HCT116 (cell line): ENCODE measurements at regions not wholly inside any gene's neighbourhood (a gene's known extent, or its start where the extent isn't known, plus 50 kb on each side); places are given as distances from the start of the nearest gene placed in this dataset.
A peak's percentile ranks its signal among the peaks of the same experiment; 100 is the strongest.

ENCODE experiments used
- ATAC-seq: fragments of 200-7000 bp; cut with Tn5 transposase; 2 replicates; pipeline ENCODE4 v1.9.1; 2020; ENCODE audit warnings: mild to moderate bottlenecking, moderate library complexity
- BruUV-seq: library from RNA; stranded (reverse); fragments of 400-500 nt; replicated peaks from 2 replicates; lab custom pipeline; 2021; lab: Mats Ljungman, UMichigan
- CTCF ChIA-PET: fragments of 300-600 bp; sonication (Branson Sonifier 250); formaldehyde crosslinking; loops from one replicate; lab custom pipeline; 2021; ENCODE audit warnings: antibody characterized with exemption; lab: Charles Lee
- POLR2A ChIA-PET: fragments of 300-600, 350-600 bp; sonication (Branson Sonifier 250); formaldehyde crosslinking; loops from one replicate; lab custom pipeline; 2021; ENCODE audit warnings: antibody characterized with exemption; lab: Charles Lee
- RAD21 ChIA-PET, 2 experiments: fragments of 300-600 bp; sonication (Branson Sonifier 250); formaldehyde crosslinking; loops; one replicate each; lab custom pipeline; 2023; ENCODE audit warnings: low total read pairs in 2 of 2; ENCODE audit not compliant: uncharacterized antibody in 2 of 2, unreplicated experiment in 2 of 2, low non-redundant PET in 1 of 2; lab: Charles Lee
- DNase-seq: peaks from one replicate; pipeline ENCODE4 v3.0.0-alpha.2; 2010; ENCODE audit warnings: low read depth, low spot score
- H2AFZ ChIP-seq: fragments of 200-600 bp; shearing (Covaris generic), sonication (generic); 2 replicates; pipeline ENCODE4 v1.6.1; 2017; ENCODE audit warnings: low read depth, mixed run types, mixed read lengths, antibody characterized with exemption, low read length; ENCODE audit not compliant: poor library complexity, severe bottlenecking
- H3K27ac ChIP-seq: 2 replicates; pipeline ENCODE4 v1.5.1; 2012; ENCODE audit warnings: low read depth, low read length
- H3K27me3 ChIP-seq: fragments of 200-600 bp; sonication (generic); 2 replicates; pipeline ENCODE4 v1.6.1; 2016; ENCODE audit warnings: mixed run types, low read length, mixed read lengths; ENCODE audit not compliant: insufficient read depth
- H3K36me3 ChIP-seq, 2 experiments: fragments of 200-500 bp in 1 of 2; fragments of 200-600 bp in 1 of 2; sonication (Bioruptor generic) in 1 of 2; sonication (generic) in 1 of 2; 2 replicates each; pipeline versions ENCODE4 v1.5.1 to v1.6.1; 2014 to 2016; ENCODE audit warnings: low read length in 2 of 2, inconsistent platforms in 1 of 2, mixed read lengths in 1 of 2, mixed run types in 1 of 2; ENCODE audit not compliant: insufficient read depth in 2 of 2, control insufficient read depth in 1 of 2
- H3K4me1 ChIP-seq, 2 experiments: fragments of 200-600 bp in 1 of 2; sonication (generic) in 1 of 2; 2 replicates each; pipeline versions ENCODE4 v1.5.1 to v1.6.1; 2012 to 2017; ENCODE audit warnings: low read length in 2 of 2, inconsistent platforms in 1 of 2, mild to moderate bottlenecking in 1 of 2, mixed read lengths in 1 of 2, mixed run types in 1 of 2, moderate library complexity in 1 of 2; ENCODE audit not compliant: insufficient read depth in 2 of 2, control insufficient read depth in 1 of 2
- H3K4me2 ChIP-seq: fragments of 200-600 bp; sonication (generic); 2 replicates; pipeline ENCODE4 v1.6.1; 2017; ENCODE audit warnings: mixed run types, low read length, mixed read lengths
- H3K4me3 ChIP-seq, 2 experiments: fragments of 200-600 bp in 1 of 2; sonication (generic) in 1 of 2; replicated peaks in 1 of 2; 2 replicates each; pipeline ENCODE4 v1.5.1; 2011 to 2016; ENCODE audit warnings: low read length in 2 of 2, control low read depth in 1 of 2, low read depth in 1 of 2, mild to moderate bottlenecking in 1 of 2, mixed read lengths in 1 of 2, mixed run types in 1 of 2
- H3K79me2 ChIP-seq: fragments of 200-600 bp; sonication (generic); 2 replicates; pipeline ENCODE4 v1.6.1; 2017; ENCODE audit warnings: mild to moderate bottlenecking, mixed run types, low read length, moderate library complexity, mixed read lengths; ENCODE audit not compliant: insufficient read depth
- H3K9ac ChIP-seq: fragments of 200-600 bp; sonication (generic); 2 replicates; pipeline ENCODE4 v1.6.1; 2016; ENCODE audit warnings: low read length, mixed read lengths
- H3K9me2 ChIP-seq: fragments of 200-600 bp; sonication (generic), shearing (Covaris generic); 2 replicates; pipeline ENCODE4 v1.6.1; 2017; ENCODE audit warnings: mixed run types, mild to moderate bottlenecking, moderate library complexity; ENCODE audit not compliant: insufficient read depth
- H3K9me3 ChIP-seq, 2 experiments: fragments of 200-500 bp in 1 of 2; fragments of 200-600 bp in 1 of 2; sonication (Bioruptor generic) in 1 of 2; sonication (generic) in 1 of 2; 2 replicates each; pipeline ENCODE4 v1.6.1; 2014 to 2017; ENCODE audit warnings: low read length in 2 of 2, mixed read lengths in 2 of 2, inconsistent platforms in 1 of 2, low read depth in 1 of 2, mild to moderate bottlenecking in 1 of 2, mixed run types in 1 of 2, moderate library complexity in 1 of 2; ENCODE audit not compliant: control insufficient read depth in 1 of 2, insufficient read depth in 1 of 2
- H4K20me1 ChIP-seq: fragments of 200-600 bp; sonication (generic), shearing (Covaris generic); 2 replicates; pipeline ENCODE4 v1.6.1; 2017; ENCODE audit warnings: mixed run types, mild to moderate bottlenecking, moderate library complexity; ENCODE audit not compliant: insufficient read depth
- ATF3 ChIP-seq: IDR thresholded peaks from 2 replicates; pipeline ENCODE4 v1.6.1; 2012
- CBX3 ChIP-seq: IDR thresholded peaks from 2 replicates; pipeline ENCODE4 v1.6.1; 2012; ENCODE audit warnings: low read depth
- CEBPB ChIP-seq: IDR thresholded peaks from 2 replicates; pipeline ENCODE4 v1.6.1; 2012; ENCODE audit warnings: low read depth
- CTCF ChIP-seq, 3 experiments: fragments of 200-600 bp in 1 of 3; sonication (generic) in 1 of 3; IDR thresholded peaks in 2 of 3; conservative IDR thresholded peaks in 1 of 3; 2 replicates each; pipeline ENCODE4 v1.5.1; 2012 to 2017; ENCODE audit warnings: low read depth in 2 of 3, low read length in 2 of 3, antibody characterized with exemption in 1 of 3, borderline replicate concordance in 1 of 3, control low read depth in 1 of 3, mild to moderate bottlenecking in 1 of 3, mixed read lengths in 1 of 3, mixed run types in 1 of 3, moderate library complexity in 1 of 3; ENCODE audit not compliant: insufficient read depth in 1 of 3
- EGR1 ChIP-seq: IDR thresholded peaks from 2 replicates; pipeline ENCODE4 v1.6.1; 2012; ENCODE audit warnings: low read depth
- ELF1 ChIP-seq: IDR thresholded peaks from 2 replicates; pipeline ENCODE4 v1.6.1; 2012; ENCODE audit warnings: low read depth, borderline replicate concordance
- FOSL1 ChIP-seq: IDR thresholded peaks from 2 replicates; pipeline ENCODE4 v1.6.1; 2012; ENCODE audit warnings: low read depth
- JUND ChIP-seq: IDR thresholded peaks from 2 replicates; pipeline ENCODE4 v1.6.1; 2012
- POLR2AphosphoS5 ChIP-seq: IDR thresholded peaks from 2 replicates; pipeline ENCODE4 v1.6.1; 2011; ENCODE audit warnings: mild to moderate bottlenecking, low read depth, low read length, moderate library complexity
- RAD21 ChIP-seq: IDR thresholded peaks from 2 replicates; pipeline ENCODE4 v1.6.1; 2012; ENCODE audit warnings: low read depth, mild to moderate bottlenecking
- REST ChIP-seq: IDR thresholded peaks from 2 replicates; pipeline ENCODE4 v1.6.1; 2012; ENCODE audit warnings: low read depth
- SIN3A ChIP-seq: IDR thresholded peaks from 2 replicates; pipeline ENCODE4 v1.6.1; 2012; ENCODE audit warnings: low read depth
- SRF ChIP-seq: IDR thresholded peaks from 2 replicates; pipeline ENCODE4 v1.6.1; 2012; ENCODE audit warnings: low read depth
- YY1 ChIP-seq: IDR thresholded peaks from 2 replicates; pipeline ENCODE4 v1.6.1; 2011; ENCODE audit warnings: low read length, low read depth, moderate library complexity, mild to moderate bottlenecking; ENCODE audit not compliant: insufficient replicate concordance; ENCODE audit errors: extremely low read depth
- ZBTB33 ChIP-seq: IDR thresholded peaks from 2 replicates; pipeline ENCODE4 v1.6.1; 2011; ENCODE audit warnings: mild to moderate bottlenecking, low read length, moderate library complexity; ENCODE audit not compliant: insufficient replicate concordance; ENCODE audit errors: extremely low read depth
- ZFX ChIP-seq: fragments of 450-650 bp; IDR thresholded peaks from 2 replicates; pipeline ENCODE4 v1.6.1; 2017
- ZNF274 ChIP-seq: fragments of 200-500 bp; sonication (Bioruptor generic); IDR thresholded peaks from 2 replicates; pipeline ENCODE4 v1.6.1; 2014; ENCODE audit warnings: mild to moderate bottlenecking, low read depth, low read length, inconsistent platforms
- intact Hi-C: fragments of 100-400 bp; cut with micrococcal nuclease; formaldehyde crosslinking; loops from 2 replicates; pipeline ENCODE4 v1.10.0; 2022

GRCh38 chr15:56786966-56787365 lies 53.7 kb upstream of the ZNF280D start:
- CTCF ChIA-PET = no interaction called here
- intact Hi-C loops = no loop called here
- DNase-seq (no peak), ATAC-seq (no peak)
- H3K79me2 ChIP-seq = no peaks in the 10 kb centered on the region
- H2AFZ ChIP-seq = peak overlapping the region; percentile 63
- H3K4me2 ChIP-seq = no peak overlapping the region
- no peaks in the 10 kb centered on the region for H3K9me3 ChIP-seq
- RAD21 ChIA-PET = no interaction called here
- no peaks in the 10 kb centered on the region for H3K9me2 ChIP-seq
- H3K27ac ChIP-seq = no peak overlapping the region
- TF ChIP-seq ZFX (no peak), EGR1 (no peak), YY1 (no peak), ATF3 (no peak), FOSL1 (no peak), SRF (no peak), CBX3 (no peak), CEBPB (no peak), SIN3A (no peak), ZNF274 (no peak), ZBTB33 (no peak), JUND (no peak), REST (no peak), ELF1 (no peak), POLR2AphosphoS5 (no peak), CTCF (IDR thresholded peaks at IDR 0.05 in 2 of 3, conservative IDR thresholded peaks at IDR 0.05 in 1 of 3; ENCODE audit: borderline replicate concordance in 1 of 3, insufficient read depth in 1 of 3, low read depth in 2 of 3, low read length in 2 of 3) (no peak), RAD21 (no peak)
- H3K9ac ChIP-seq = no peak overlapping the region
- POLR2A ChIA-PET = no interaction called here
- no peaks in the 10 kb centered on the region for H4K20me1 ChIP-seq
- no peaks in the 10 kb centered on the region for H3K4me1 ChIP-seq
- H3K4me3 ChIP-seq = no peak overlapping the region
- BruUV-seq = no TSS peak
- H3K36me3 ChIP-seq = no peaks in the 10 kb centered on the region
- no peaks in the 10 kb centered on the region for H3K27me3 ChIP-seq
